Osteocyte (in vitro differentiated cells): ENCODE measurements at regions not wholly inside any gene's neighbourhood (a gene's known extent, or its start where the extent isn't known, plus 50 kb on each side); places are given as distances from the start of the nearest gene placed in this dataset.

Source experiments
- DNase-seq: peaks from one replicate; pipeline ENCODE4 v3.0.0; 2021; ENCODE audit warnings: mixed read lengths; ENCODE audit not compliant: unreplicated experiment; ENCODE audit errors: extremely low spot score
- H3K27ac Mint-ChIP-seq: one replicate; pipeline ENCODE4 v1.8.0; 2021; ENCODE audit warnings: mild to moderate bottlenecking, mixed read lengths; ENCODE audit not compliant: unreplicated experiment
- H3K27me3 Mint-ChIP-seq: one replicate; pipeline ENCODE4 v1.8.0; 2021; ENCODE audit warnings: mixed read lengths; ENCODE audit not compliant: unreplicated experiment
- H3K36me3 Mint-ChIP-seq: one replicate; pipeline ENCODE4 v1.8.0; 2021; ENCODE audit warnings: mixed read lengths; ENCODE audit not compliant: unreplicated experiment
- H3K4me1 Mint-ChIP-seq: one replicate; pipeline ENCODE4 v1.8.0; 2021; ENCODE audit warnings: mixed read lengths; ENCODE audit not compliant: unreplicated experiment
- H3K4me3 Mint-ChIP-seq: one replicate; pipeline ENCODE4 v1.8.0; 2021; ENCODE audit warnings: mild to moderate bottlenecking, moderate library complexity, mixed read lengths; ENCODE audit not compliant: unreplicated experiment
- H3K9me3 Mint-ChIP-seq: one replicate; pipeline ENCODE4 v1.8.0; 2021; ENCODE audit warnings: mixed read lengths; ENCODE audit not compliant: unreplicated experiment
- CTCF ChIP-seq: fragments of 200-600 bp; sonication (generic); IDR thresholded peaks from 2 replicates; pipeline ENCODE4 v1.5.0; 2021; ENCODE audit warnings: antibody characterized with exemption, mild to moderate bottlenecking, moderate library complexity

DNA sequence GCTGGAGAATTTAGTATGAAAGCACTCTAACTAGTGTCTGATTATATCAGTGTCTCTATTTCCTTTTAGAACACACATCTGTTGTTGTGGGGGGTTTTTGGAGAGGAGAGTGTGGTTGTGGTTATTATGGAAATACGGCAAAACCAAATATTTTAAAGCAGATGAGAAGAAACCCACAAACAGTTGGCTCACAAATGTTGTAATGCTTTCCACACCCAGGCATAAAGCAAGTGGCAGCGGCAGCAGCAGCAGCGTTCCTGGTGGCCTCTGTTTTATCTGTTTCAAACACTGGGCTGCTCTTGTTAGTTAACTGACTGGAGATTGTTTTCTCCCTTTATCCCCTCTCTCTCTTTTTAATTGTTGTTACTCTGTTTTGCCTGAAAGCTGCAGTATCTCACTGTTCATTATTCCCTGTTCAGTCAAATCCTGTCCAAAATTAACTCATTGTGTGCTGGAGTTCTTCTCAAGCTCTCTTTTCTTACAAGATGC is 1045.5 kb upstream of the NR2F2 start:
- Mint-ChIP-seq H3K27ac (peak overlapping the region; percentile 25), H3K4me1 (peaks cover 57% of the 10 kb centered on the region), H3K9me3 (no peaks in the 10 kb centered on the region), H3K36me3 (peaks cover 2% of the 10 kb centered on the region), H3K4me3 (no peak overlapping the region), H3K27me3 (no peaks in the 10 kb centered on the region)
- no peak for DNase-seq
- TF ChIP-seq CTCF = peak; percentile 54

DNA sequence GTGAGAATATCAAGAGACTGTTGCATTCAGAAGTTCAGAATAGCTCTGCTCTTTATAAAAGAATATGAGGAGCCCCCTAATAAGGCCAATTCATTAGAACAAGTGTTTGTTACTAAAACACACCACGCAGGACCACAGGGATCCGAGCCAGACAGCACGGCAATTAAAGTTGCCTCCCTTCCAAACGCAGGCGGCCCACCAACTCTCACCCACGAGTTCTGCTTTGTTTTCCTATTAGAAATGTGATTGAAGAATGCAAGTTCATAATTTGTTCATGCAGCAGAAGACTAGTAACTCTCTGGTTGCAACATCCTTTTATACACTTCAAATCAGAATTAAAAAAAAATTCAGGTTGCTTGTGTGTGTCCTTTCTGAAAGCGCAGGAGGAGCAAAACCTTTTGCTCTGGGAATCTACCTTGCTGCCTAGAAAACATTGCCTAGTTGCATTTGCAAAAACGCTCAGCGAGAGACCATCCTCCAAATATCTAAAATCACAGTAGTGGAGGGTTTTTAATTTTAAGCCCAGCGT is 1044.1 kb upstream of the NR2F2 start:
- Mint-ChIP-seq H3K36me3 (peaks cover 2% of the 10 kb centered on the region), H3K27me3 (no peaks in the 10 kb centered on the region), H3K27ac (no peak overlapping the region), H3K9me3 (no peaks in the 10 kb centered on the region), H3K4me3 (no peak overlapping the region), H3K4me1 (peaks cover 63% of the 10 kb centered on the region)
- DNase-seq = no peak
- no peak for TF ChIP-seq CTCF

GRCh38 chr15:95287720-95288103 is 1042.8 kb upstream of the NR2F2 start:
- H3K4me1 Mint-ChIP-seq = peaks cover 59% of the 10 kb centered on the region
- no peaks in the 10 kb centered on the region for H3K9me3 Mint-ChIP-seq
- peaks cover 2% of the 10 kb centered on the region for H3K36me3 Mint-ChIP-seq
- DNase-seq = no peak
- no peaks in the 10 kb centered on the region for H3K27me3 Mint-ChIP-seq
- TF ChIP-seq CTCF = no peak
- H3K4me3 Mint-ChIP-seq = no peak overlapping the region
- H3K27ac Mint-ChIP-seq = no peak overlapping the region

DNA sequence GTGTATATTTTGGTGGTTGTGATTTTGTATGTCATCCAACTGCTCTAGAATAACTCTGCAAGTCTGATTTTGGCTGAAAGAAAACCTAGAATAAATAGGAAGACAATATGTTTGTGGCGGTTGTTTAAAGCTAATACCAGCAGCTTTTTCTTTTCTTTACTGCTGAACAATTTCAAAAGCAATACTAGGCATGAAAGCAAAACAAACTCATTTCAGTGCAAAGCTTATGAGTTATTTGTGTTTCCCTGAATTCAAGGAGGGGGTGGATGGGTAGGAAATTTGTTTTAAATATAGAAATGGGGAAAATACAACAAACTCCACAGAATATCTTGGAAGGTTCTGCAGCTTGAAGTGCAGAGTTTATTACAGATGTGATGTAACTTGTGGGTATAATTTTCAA is 1041.9 kb upstream of the NR2F2 start:
- Mint-ChIP-seq H3K36me3 (peaks cover 2% of the 10 kb centered on the region), H3K27me3 (no peaks in the 10 kb centered on the region), H3K9me3 (no peaks in the 10 kb centered on the region), H3K4me3 (no peak overlapping the region), H3K4me1 (peaks cover 62% of the 10 kb centered on the region), H3K27ac (no peak overlapping the region)
- no peak for DNase-seq
- no peak for TF ChIP-seq CTCF

DNA sequence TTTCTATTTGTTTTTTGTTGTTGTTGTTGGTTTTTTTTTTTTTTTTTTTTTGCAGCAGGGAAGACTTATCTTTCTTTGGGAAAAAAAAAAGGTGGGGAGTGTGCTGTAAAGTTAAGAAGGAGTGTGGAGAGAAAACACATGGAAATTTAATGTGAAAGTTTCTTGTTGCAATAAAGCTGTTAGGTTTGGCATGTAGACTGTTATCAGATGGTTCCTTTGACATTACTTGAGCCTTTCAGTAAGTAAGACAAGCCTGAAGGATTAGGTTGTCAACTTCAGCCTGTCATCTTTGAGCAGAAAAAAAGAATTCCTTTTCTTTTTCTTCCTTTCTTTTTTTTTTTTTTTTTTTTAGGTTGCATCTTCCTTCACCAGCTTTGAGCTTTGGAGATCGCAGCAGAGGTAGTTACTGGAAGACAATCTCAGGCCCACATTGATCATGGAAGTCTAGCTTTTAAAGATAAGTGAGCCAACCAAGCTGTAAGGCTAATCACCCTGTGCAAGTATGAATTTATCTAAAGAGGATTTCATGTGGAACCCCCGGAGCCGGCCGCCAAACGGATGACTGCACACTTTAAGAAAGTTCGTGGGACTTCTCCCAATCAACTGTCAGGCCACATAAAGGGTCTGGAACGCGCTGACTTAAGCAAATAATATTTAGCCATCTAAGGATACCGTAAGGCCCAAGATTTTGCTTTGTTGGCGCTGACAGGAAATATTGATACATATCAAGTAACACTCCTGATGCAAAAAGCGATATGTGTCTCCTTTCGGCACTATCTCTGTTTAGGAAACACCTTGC is 1040.1 kb upstream of the NR2F2 start:
- no peak for DNase-seq

More for the DNA sequence above, 1040.1 kb upstream of the NR2F2 start:
- no peak for TF ChIP-seq CTCF
- H3K27ac Mint-ChIP-seq = no peak overlapping the region
- peaks cover 50% of the 10 kb centered on the region for H3K4me1 Mint-ChIP-seq
- no peaks in the 10 kb centered on the region for H3K9me3 Mint-ChIP-seq
- no peaks in the 10 kb centered on the region for H3K27me3 Mint-ChIP-seq
- peaks cover 2% of the 10 kb centered on the region for H3K36me3 Mint-ChIP-seq
- H3K4me3 Mint-ChIP-seq = no peak overlapping the region
